ENCODE measurements at regions not wholly inside any gene's neighbourhood (a gene's known extent, or its start where the extent isn't known, plus 50 kb on each side); places are given as distances from the start of the nearest gene placed in this dataset.
A peak's percentile ranks its signal among the peaks of the same experiment; 100 is the strongest.
"Not testable (repeated sequence)": the region's sequence is repeated elsewhere in the genome, so short reads cannot be mapped to it uniquely, and the experiment has no call there.

- no peak for DNase-seq
These were observed 81.0 kb upstream of the ZPLD1 start for GRCh38 chr3:102353805-102354204.

- DNase-seq: no peak
These were observed 79.8 kb upstream of the ZPLD1 start for GRCh38 chr3:102354818-102355515.

- DNase-seq: no peak
These were observed 78.3 kb upstream of the ZPLD1 start for GRCh38 chr3:102356506-102356905.

GRCh38 chr3:102357313-102357712, 77.5 kb upstream of the ZPLD1 start:
- DNase-seq: not testable (repeated sequence)

- peak; percentile 16 for DNase-seq
These were observed 74.5 kb upstream of the ZPLD1 start for GRCh38 chr3:102360183-102360860.

- DNase-seq: peak; percentile 70
These were observed 73.7 kb upstream of the ZPLD1 start for GRCh38 chr3:102361101-102361500.

GRCh38 chr3:102366116-102366515, 68.7 kb upstream of the ZPLD1 start:
- not testable (repeated sequence) for DNase-seq

- no peak for DNase-seq
These were observed 59.8 kb upstream of the ZPLD1 start for GRCh38 chr3:102374863-102375634.

- peak; percentile 29 for DNase-seq
These were observed 56.6 kb upstream of the ZPLD1 start for GRCh38 chr3:102378216-102378615.

- not testable (repeated sequence) for DNase-seq
These were observed 52.6 kb upstream of the ZPLD1 start for GRCh38 chr3:102382201-102382600.
